ENCODE measurements at regions not wholly inside any gene's neighbourhood (a gene's known extent, or its start where the extent isn't known, plus 50 kb on each side); places are given as distances from the start of the nearest gene placed in this dataset.
A peak's percentile ranks its signal among the peaks of the same experiment; 100 is the strongest.

DNA sequence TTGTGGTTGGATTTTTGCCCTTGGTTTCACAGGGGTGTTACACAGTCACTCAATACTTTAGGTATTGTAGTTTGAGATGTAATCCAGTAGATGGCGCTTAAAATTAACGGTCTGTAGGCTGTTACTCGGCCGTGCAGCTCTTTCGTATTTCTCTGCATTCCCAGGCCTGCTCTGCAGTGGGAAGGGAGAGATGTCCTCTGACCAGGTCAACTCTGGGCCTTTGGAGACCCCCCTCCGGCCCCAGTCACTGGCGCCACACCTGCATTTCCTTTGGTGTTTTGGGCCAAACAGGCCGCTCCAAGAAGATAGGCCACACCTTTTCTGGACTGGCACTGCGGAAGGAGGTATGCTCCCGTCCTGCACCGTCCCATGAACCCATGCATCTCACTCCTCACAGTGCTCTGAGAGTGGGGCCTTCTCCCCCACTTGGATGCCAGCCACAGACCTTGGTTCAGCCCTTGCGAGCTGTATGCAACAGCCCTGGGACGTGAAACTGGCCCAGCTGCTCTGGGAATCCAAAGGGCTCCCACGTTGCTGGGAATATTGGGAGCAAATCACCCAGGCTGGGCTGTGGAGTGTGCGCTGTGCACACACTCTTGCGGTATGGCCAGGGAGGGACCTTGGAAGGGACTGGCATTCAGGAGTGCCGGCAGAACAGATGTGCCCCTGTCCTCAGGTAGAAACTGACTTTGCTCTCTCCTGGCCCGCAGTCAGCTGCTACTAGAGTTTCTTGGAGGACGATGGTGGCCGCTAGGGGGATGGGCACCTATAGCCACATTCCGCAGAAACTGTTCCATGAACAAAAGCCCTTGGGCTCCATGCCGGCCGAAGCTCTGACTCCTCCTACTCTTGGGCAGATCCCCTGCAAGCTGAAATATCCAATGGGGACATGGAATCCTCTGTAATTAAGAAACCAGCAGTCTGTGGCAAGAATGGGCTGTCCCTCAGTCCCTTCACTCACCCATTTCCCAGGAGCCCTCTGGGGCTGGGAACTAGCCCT, 410.5 kb upstream of the CADM2 start:
- TF ChIP-seq, protein P1, sequence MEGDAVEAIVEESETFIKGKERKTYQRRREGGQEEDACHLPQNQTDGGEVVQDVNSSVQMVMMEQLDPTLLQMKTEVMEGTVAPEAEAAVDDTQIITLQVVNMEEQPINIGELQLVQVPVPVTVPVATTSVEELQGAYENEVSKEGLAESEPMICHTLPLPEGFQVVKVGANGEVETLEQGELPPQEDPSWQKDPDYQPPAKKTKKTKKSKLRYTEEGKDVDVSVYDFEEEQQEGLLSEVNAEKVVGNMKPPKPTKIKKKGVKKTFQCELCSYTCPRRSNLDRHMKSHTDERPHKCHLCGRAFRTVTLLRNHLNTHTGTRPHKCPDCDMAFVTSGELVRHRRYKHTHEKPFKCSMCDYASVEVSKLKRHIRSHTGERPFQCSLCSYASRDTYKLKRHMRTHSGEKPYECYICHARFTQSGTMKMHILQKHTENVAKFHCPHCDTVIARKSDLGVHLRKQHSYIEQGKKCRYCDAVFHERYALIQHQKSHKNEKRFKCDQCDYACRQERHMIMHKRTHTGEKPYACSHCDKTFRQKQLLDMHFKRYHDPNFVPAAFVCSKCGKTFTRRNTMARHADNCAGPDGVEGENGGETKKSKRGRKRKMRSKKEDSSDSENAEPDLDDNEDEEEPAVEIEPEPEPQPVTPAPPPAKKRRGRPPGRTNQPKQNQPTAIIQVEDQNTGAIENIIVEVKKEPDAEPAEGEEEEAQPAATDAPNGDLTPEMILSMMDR (IDR thresholded peaks at IDR 0.05), result peak; percentile 76
- no peak for TF ChIP-seq ZFX (IDR thresholded peaks at IDR 0.05; ENCODE audit: borderline replicate concordance)

All from 22Rv1 (cell line).